HEK293 (cell line): ENCODE measurements at regions not wholly inside any gene's neighbourhood (a gene's known extent, or its start where the extent isn't known, plus 50 kb on each side); places are given as distances from the start of the nearest gene placed in this dataset.

Source experiments
- ATF2 ChIP-seq: fragments of 450-650 bp; formaldehyde crosslinking; IDR thresholded peaks from 2 replicates; pipeline ENCODE4 v1.5.1; 2016; ENCODE audit warnings: missing biosample characterization, missing genetic modification characterization, low read depth
- CTCF ChIP-seq: fragments of 450-650 bp; formaldehyde crosslinking; IDR thresholded peaks from 2 replicates; pipeline ENCODE4 v1.5.1; 2016; ENCODE audit warnings: missing biosample characterization, missing genetic modification characterization
- KLF1 ChIP-seq: fragments of 450-650 bp; formaldehyde crosslinking; IDR thresholded peaks from 2 replicates; pipeline ENCODE4 v1.5.1; 2016; ENCODE audit warnings: missing biosample characterization, missing genetic modification characterization
- KLF7 ChIP-seq: fragments of 450-650 bp; formaldehyde crosslinking; IDR thresholded peaks from 2 replicates; pipeline ENCODE4 v1.5.1; 2016; ENCODE audit warnings: missing biosample characterization, missing genetic modification characterization, borderline replicate concordance
- REST ChIP-seq: fragments of 450-650 bp; formaldehyde crosslinking; IDR thresholded peaks from 2 replicates; pipeline ENCODE4 v1.5.1; 2016; ENCODE audit warnings: missing biosample characterization, missing genetic modification characterization
- YY1 ChIP-seq: fragments of 450-650 bp; formaldehyde crosslinking; IDR thresholded peaks from 2 replicates; pipeline ENCODE4 v1.5.1; 2018; ENCODE audit warnings: missing biosample characterization, missing genetic modification characterization
- ZBTB1 ChIP-seq: fragments of 450-650 bp; formaldehyde crosslinking; IDR thresholded peaks from 2 replicates; pipeline ENCODE4 v1.5.1; 2016; ENCODE audit warnings: missing biosample characterization, missing genetic modification characterization
- ZBTB21 ChIP-seq: fragments of 450-650 bp; formaldehyde crosslinking; IDR thresholded peaks from 2 replicates; pipeline ENCODE4 v1.5.1; 2017; ENCODE audit warnings: missing biosample characterization, missing genetic modification characterization
- ZFP69B ChIP-seq: fragments of 450-650 bp; formaldehyde crosslinking; IDR thresholded peaks from 2 replicates; pipeline ENCODE4 v1.5.1; 2016; ENCODE audit warnings: missing biosample characterization, missing genetic modification characterization
- ZNF211 ChIP-seq: fragments of 450-650 bp; formaldehyde crosslinking; IDR thresholded peaks from 2 replicates; pipeline ENCODE4 v1.5.1; 2016; ENCODE audit warnings: low read depth, missing biosample characterization, missing genetic modification characterization
- ZNF274 ChIP-seq, 2 experiments: fragments of 200-500 bp in 1 of 2; fragments of 450-650 bp in 1 of 2; sonication (Bioruptor generic) in 1 of 2; formaldehyde crosslinking in 1 of 2; IDR thresholded peaks; 2 replicates each; pipeline versions ENCODE4 v1.5.1 to v1.6.1; 2014 to 2016; ENCODE audit warnings: borderline replicate concordance in 1 of 2, inconsistent platforms in 1 of 2, low read length in 1 of 2, missing biosample characterization in 1 of 2, missing genetic modification characterization in 1 of 2
- ZNF449 ChIP-seq: fragments of 450-650 bp; formaldehyde crosslinking; IDR thresholded peaks from 2 replicates; pipeline ENCODE4 v1.5.1; 2017; ENCODE audit warnings: missing biosample characterization, mild to moderate bottlenecking, missing genetic modification characterization, moderate library complexity
- ZNF768 ChIP-seq: fragments of 450-650 bp; formaldehyde crosslinking; IDR thresholded peaks from 2 replicates; pipeline ENCODE4 v1.5.1; 2018; ENCODE audit warnings: missing biosample characterization, mild to moderate bottlenecking, missing genetic modification characterization
- ZNF777 ChIP-seq: fragments of 450-650 bp; formaldehyde crosslinking; IDR thresholded peaks from 2 replicates; pipeline ENCODE4 v1.5.1; 2017; ENCODE audit warnings: missing biosample characterization, missing genetic modification characterization, borderline replicate concordance

GRCh38 chr2:12501469-12502158, 215.1 kb upstream of the TRIB2 start:
- no peak for TF ChIP-seq ZFP69B
- no peak for TF ChIP-seq ZNF777
- TF ChIP-seq KLF7 (tag by site-specific recombination), result no peak
- no peak for TF ChIP-seq ZNF274 (IDR thresholded peaks at IDR 0.05; ENCODE audit: low read length)
- no peak for TF ChIP-seq ZNF274 (tag by site-specific recombination; IDR thresholded peaks at IDR 0.05; ENCODE audit: borderline replicate concordance)
- no peak for TF ChIP-seq CTCF (tag by site-specific recombination)
- TF ChIP-seq ATF2 (tag by site-specific recombination), result no peak
- no peak for TF ChIP-seq REST (tag by site-specific recombination)
- no peak for TF ChIP-seq YY1 (tag by site-specific recombination)
- TF ChIP-seq ZNF211 (tag by site-specific recombination), result no peak
- no peak for TF ChIP-seq ZBTB21 (tag by site-specific recombination)
- TF ChIP-seq ZBTB1, result no peak
- no peak for TF ChIP-seq ZNF449 (tag by site-specific recombination)
- TF ChIP-seq KLF1, result no peak
- no peak for TF ChIP-seq ZNF768 (tag by site-specific recombination)
